ENCODE measurements at regions not wholly inside any gene's neighbourhood (a gene's known extent, or its start where the extent isn't known, plus 50 kb on each side); places are given as distances from the start of the nearest gene placed in this dataset.

- TF ChIP-seq CTCF (IDR thresholded peaks at IDR 0.05; ENCODE audit: low read depth, low read length, poor library complexity, severe bottlenecking) = no peak
- TF ChIP-seq EZH2phosphoT487 (IDR thresholded peaks at IDR 0.05; ENCODE audit: borderline replicate concordance, low read length) = no peak
- no peaks in the 10 kb centered on the region for H4K20me1 ChIP-seq (ENCODE audit: control insufficient read depth, insufficient read depth, low read depth, low read length)
- H3K27ac ChIP-seq (ENCODE audit: low read depth, low read length) = no peak overlapping the region
These were observed 360.0 kb downstream of the EPHA4 start for GRCh38 chr2:221212105-221212504.

GRCh38 chr2:221215487-221215886 lies 356.6 kb downstream of the EPHA4 start:
- no peak overlapping the region for H3K4me3 ChIP-seq (ENCODE audit: low read length)
- no peaks in the 10 kb centered on the region for H3K79me2 ChIP-seq (ENCODE audit: control insufficient read depth, low read length)
- H3K4me2 ChIP-seq (ENCODE audit: low read length) = no peak overlapping the region
- H3K9me3 ChIP-seq (ENCODE audit: control insufficient read depth, insufficient read depth, low read length) = peaks cover 3% of the 10 kb centered on the region; the same call in 1 of the 2 replicates
- H3K27ac ChIP-seq (ENCODE audit: low read depth, low read length) = no peak overlapping the region
- no peaks in the 10 kb centered on the region for H3F3A ChIP-seq (ENCODE audit: control insufficient read depth, insufficient read depth)
- no peaks in the 10 kb centered on the region for H4K20me1 ChIP-seq (ENCODE audit: control insufficient read depth, insufficient read depth, low read depth, low read length)
- TF ChIP-seq EZH2phosphoT487 (IDR thresholded peaks at IDR 0.05; ENCODE audit: borderline replicate concordance, low read length) (no peak), CTCF (IDR thresholded peaks at IDR 0.05; ENCODE audit: low read depth, low read length, poor library complexity, severe bottlenecking) (no peak)
- H3K27me3 ChIP-seq (ENCODE audit: control insufficient read depth, low read length) = no peaks in the 10 kb centered on the region
- no peaks in the 10 kb centered on the region for H3K4me1 ChIP-seq (ENCODE audit: control insufficient read depth, low read length)
- H3K36me3 ChIP-seq (ENCODE audit: control insufficient read depth, low read length) = no peaks in the 10 kb centered on the region
- no peaks in the 10 kb centered on the region for H3K9me2 ChIP-seq (replicated peaks; ENCODE audit: control insufficient read depth, low read length)

More at GRCh38 chr2:221212105-221212504, 360.0 kb downstream of the EPHA4 start:
- Histone ChIP-seq H3K4me2 (ENCODE audit: low read length) (no peak overlapping the region), H3K9me2 (replicated peaks; ENCODE audit: control insufficient read depth, low read length) (no peaks in the 10 kb centered on the region), H3K79me2 (ENCODE audit: control insufficient read depth, low read length) (no peaks in the 10 kb centered on the region), H3K27me3 (ENCODE audit: control insufficient read depth, low read length) (no peaks in the 10 kb centered on the region), H3K4me1 (ENCODE audit: control insufficient read depth, low read length) (no peaks in the 10 kb centered on the region), H3K9me3 (ENCODE audit: control insufficient read depth, insufficient read depth, low read length) (no peaks in the 10 kb centered on the region), H3K36me3 (ENCODE audit: control insufficient read depth, low read length) (no peaks in the 10 kb centered on the region), H3F3A (ENCODE audit: control insufficient read depth, insufficient read depth) (no peaks in the 10 kb centered on the region), H3K4me3 (ENCODE audit: low read length) (no peak overlapping the region)

DNA sequence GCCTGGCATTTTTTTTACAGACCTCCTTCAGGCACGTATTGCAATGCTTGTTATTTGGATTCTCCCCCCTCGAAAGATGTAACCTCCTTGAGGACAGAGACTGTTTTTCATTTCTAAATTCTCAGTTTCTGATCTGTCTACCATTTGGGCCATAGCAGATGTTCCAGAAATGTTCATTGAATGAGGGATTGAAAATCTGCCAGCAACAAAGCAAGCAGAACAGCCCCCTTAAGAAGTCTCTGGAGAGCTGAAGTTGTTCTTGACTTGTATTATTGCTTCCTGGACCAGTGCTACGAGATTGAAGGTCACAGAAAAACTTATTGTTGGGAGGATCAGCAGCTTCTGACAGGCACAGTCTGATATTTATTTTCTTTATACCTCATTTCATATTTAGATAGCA lies 355.5 kb downstream of the EPHA4 start:
- Histone ChIP-seq H3K27ac (ENCODE audit: low read depth, low read length) (no peak overlapping the region), H3K79me2 (ENCODE audit: control insufficient read depth, low read length) (no peaks in the 10 kb centered on the region), H3K27me3 (ENCODE audit: control insufficient read depth, low read length) (no peaks in the 10 kb centered on the region), H4K20me1 (ENCODE audit: control insufficient read depth, insufficient read depth, low read depth, low read length) (no peaks in the 10 kb centered on the region), H3K36me3 (ENCODE audit: control insufficient read depth, low read length) (no peaks in the 10 kb centered on the region), H3F3A (ENCODE audit: control insufficient read depth, insufficient read depth) (no peaks in the 10 kb centered on the region), H3K4me2 (ENCODE audit: low read length) (no peak overlapping the region), H3K9me2 (replicated peaks; ENCODE audit: control insufficient read depth, low read length) (no peaks in the 10 kb centered on the region), H3K4me1 (ENCODE audit: control insufficient read depth, low read length) (no peaks in the 10 kb centered on the region), H3K4me3 (ENCODE audit: low read length) (no peak overlapping the region), H3K9me3 (ENCODE audit: control insufficient read depth, insufficient read depth, low read length) (peaks cover 3% of the 10 kb centered on the region; the same call in 1 of the 2 replicates)
- no peak for TF ChIP-seq EZH2phosphoT487 (IDR thresholded peaks at IDR 0.05; ENCODE audit: borderline replicate concordance, low read length)
- TF ChIP-seq CTCF (IDR thresholded peaks at IDR 0.05; ENCODE audit: low read depth, low read length, poor library complexity, severe bottlenecking) = no peak
